H9 (cell line): ENCODE measurements at regions not wholly inside any gene's neighbourhood (a gene's known extent, or its start where the extent isn't known, plus 50 kb on each side); places are given as distances from the start of the nearest gene placed in this dataset.

ENCODE experiments used
- DNase-seq: peaks from one replicate; pipeline ENCODE4 v3.0.0-alpha.2; 2017
- H2AFZ ChIP-seq: one replicate; pipeline ENCODE4 v1.6.1; 2013; ENCODE audit warnings: mild to moderate bottlenecking, low read length, control low read depth, moderate library complexity
- H2AK5ac ChIP-seq: 2 replicates; pipeline ENCODE4 v1.6.1; 2013; ENCODE audit warnings: low read length, control low read depth, mixed read lengths; ENCODE audit not compliant: insufficient read length
- H2BK120ac ChIP-seq: one replicate; pipeline ENCODE4 v1.6.1; 2013; ENCODE audit warnings: low read depth, mild to moderate bottlenecking, low read length, control low read depth, inconsistent platforms; ENCODE audit not compliant: poor library complexity, severe bottlenecking
- H2BK12ac ChIP-seq: 2 replicates; pipeline ENCODE4 v1.6.1; 2013; ENCODE audit warnings: low read length, control low read depth, mixed read lengths, low read depth; ENCODE audit not compliant: insufficient read length
- H2BK15ac ChIP-seq: 2 replicates; pipeline ENCODE4 v1.6.1; 2013; ENCODE audit warnings: low read depth, low read length, control low read depth
- H2BK20ac ChIP-seq: one replicate; pipeline ENCODE4 v1.6.1; 2013; ENCODE audit warnings: low read depth, mild to moderate bottlenecking, low read length, control low read depth, inconsistent platforms; ENCODE audit not compliant: poor library complexity, severe bottlenecking
- H2BK5ac ChIP-seq: 2 replicates; pipeline ENCODE4 v1.6.1; 2013; ENCODE audit warnings: low read length, control low read depth, mixed read lengths; ENCODE audit not compliant: insufficient read length
- H3K14ac ChIP-seq: 2 replicates; pipeline ENCODE4 v1.6.1; 2013; ENCODE audit warnings: low read length, control low read depth; ENCODE audit not compliant: insufficient read depth
- H3K18ac ChIP-seq: 2 replicates; pipeline ENCODE4 v1.6.1; 2013; ENCODE audit warnings: low read depth, mild to moderate bottlenecking, mixed read lengths, low read length, control low read depth; ENCODE audit not compliant: insufficient read length
- H3K23ac ChIP-seq: 2 replicates; pipeline ENCODE4 v1.6.1; 2013; ENCODE audit warnings: low read length, control low read depth, mixed read lengths, low read depth; ENCODE audit not compliant: insufficient read length
- H3K23me2 ChIP-seq: 2 replicates; pipeline ENCODE4 v1.6.1; 2013; ENCODE audit warnings: low read depth, mild to moderate bottlenecking, mixed read lengths, low read length, control low read depth; ENCODE audit not compliant: insufficient read length, poor library complexity, severe bottlenecking
- H3K27ac ChIP-seq: 2 replicates; pipeline ENCODE4 v1.5.1; 2013; ENCODE audit warnings: low read length, control low read depth, mixed read lengths, low read depth; ENCODE audit not compliant: insufficient read length
- H3K27me3 ChIP-seq: 2 replicates; pipeline ENCODE4 v1.6.1; 2013; ENCODE audit warnings: low read length, control low read depth, inconsistent platforms; ENCODE audit not compliant: insufficient read depth
- H3K4ac ChIP-seq: 2 replicates; pipeline ENCODE4 v1.6.1; 2013; ENCODE audit warnings: low read depth, mild to moderate bottlenecking, control low read depth, inconsistent platforms, low read length, moderate library complexity
- H3K4me1 ChIP-seq: 2 replicates; pipeline ENCODE4 v1.6.1; 2013; ENCODE audit warnings: low read length, control low read depth, inconsistent platforms; ENCODE audit not compliant: insufficient read depth
- H3K4me2 ChIP-seq: 2 replicates; pipeline ENCODE4 v1.6.1; 2013; ENCODE audit warnings: low read length, control low read depth, mixed read lengths; ENCODE audit not compliant: insufficient read length, insufficient read depth
- H3K56ac ChIP-seq: 2 replicates; pipeline ENCODE4 v1.6.1; 2013; ENCODE audit warnings: low read depth, mild to moderate bottlenecking, mixed read lengths, low read length, control low read depth; ENCODE audit not compliant: insufficient read length
- H3K79me1 ChIP-seq: 2 replicates; pipeline ENCODE4 v1.6.1; 2013; ENCODE audit warnings: low read depth, mild to moderate bottlenecking, moderate library complexity, low read length, control low read depth, inconsistent platforms; ENCODE audit not compliant: insufficient read depth, poor library complexity, severe bottlenecking
- H3K79me2 ChIP-seq: 2 replicates; pipeline ENCODE4 v1.6.1; 2013; ENCODE audit warnings: low read length, control low read depth, inconsistent platforms; ENCODE audit not compliant: insufficient read depth
- H3K9ac ChIP-seq: 2 replicates; pipeline ENCODE4 v1.6.1; 2013; ENCODE audit warnings: low read length, control low read depth, mixed read lengths; ENCODE audit not compliant: insufficient read length; ENCODE audit errors: extremely low read depth
- H3K9me3 ChIP-seq: one replicate; pipeline ENCODE4 v1.6.1; 2013; ENCODE audit warnings: low read depth, low read length, inconsistent platforms; ENCODE audit not compliant: control insufficient read depth
- H3T11ph ChIP-seq: one replicate; pipeline ENCODE4 v1.6.1; 2013; ENCODE audit warnings: mild to moderate bottlenecking, low read length, control low read depth, inconsistent platforms
- H4K20me1 ChIP-seq: one replicate; pipeline ENCODE4 v1.6.1; 2013; ENCODE audit not compliant: control insufficient read depth, insufficient read length, insufficient read depth
- H4K5ac ChIP-seq: 2 replicates; pipeline ENCODE4 v1.6.1; 2013; ENCODE audit warnings: low read depth, mild to moderate bottlenecking, mixed read lengths, low read length, control low read depth; ENCODE audit not compliant: insufficient read length
- H4K8ac ChIP-seq: replicated peaks from 2 replicates; pipeline ENCODE4 v1.6.1; 2013; ENCODE audit warnings: low read length, control low read depth, mixed read lengths, low read depth; ENCODE audit not compliant: insufficient read length
- H4K91ac ChIP-seq: 2 replicates; pipeline ENCODE4 v1.6.1; 2013; ENCODE audit warnings: low read depth, mild to moderate bottlenecking, moderate library complexity, mixed read lengths, low read length, control low read depth; ENCODE audit not compliant: insufficient read length
- H3K27ac Mint-ChIP-seq, 3 experiments: 2 replicates in 2 of 3; 3 replicates in 1 of 3; pipeline ENCODE4 v1.8.0; 2020 to 2021; ENCODE audit warnings: mixed read lengths in 3 of 3, mild to moderate bottlenecking in 1 of 3, moderate library complexity in 1 of 3
- H3K27me3 Mint-ChIP-seq: 2 replicates; pipeline ENCODE4 v1.8.0; 2021; ENCODE audit warnings: low read depth, mild to moderate bottlenecking, moderate library complexity, mixed read lengths
- H3K36me3 Mint-ChIP-seq, 3 experiments: 2 replicates in 2 of 3; 3 replicates in 1 of 3; pipeline ENCODE4 v1.8.0; 2020 to 2021; ENCODE audit warnings: low read depth in 3 of 3, mixed read lengths in 3 of 3; ENCODE audit not compliant: insufficient read depth in 1 of 3
- H3K4me1 Mint-ChIP-seq, 2 experiments: 2 replicates each; pipeline ENCODE4 v1.8.0; 2020; ENCODE audit warnings: mixed read lengths in 2 of 2
- H3K4me3 Mint-ChIP-seq, 2 experiments: 2 replicates in 1 of 2; 3 replicates in 1 of 2; pipeline ENCODE4 v1.8.0; 2020 to 2021; ENCODE audit warnings: mild to moderate bottlenecking in 2 of 2, mixed read lengths in 2 of 2, moderate library complexity in 1 of 2
- H3K9me3 Mint-ChIP-seq, 2 experiments: 2 replicates in 1 of 2; 3 replicates in 1 of 2; pipeline ENCODE4 v1.8.0; 2020; ENCODE audit warnings: mild to moderate bottlenecking in 2 of 2, mixed read lengths in 2 of 2, moderate library complexity in 1 of 2
- WGBS: extraction: QIAGEN DNeasy Blood & Tissue Kit; methylation state at CpG from one replicate; pipeline ENCODE4 v1.1.7; 2013; ENCODE audit warnings: missing lambda C conversion rate, low lambda C conversion rate, mixed read lengths; ENCODE audit not compliant: insufficient read length; ENCODE audit errors: extremely low coverage; 5-methylcytosine and 5-hydroxymethylcytosine counted together
- TF ChIP-seq, protein P1 (sequence below): fragments of 200-600 bp; sonication (generic); conservative IDR thresholded peaks from 3 replicates; pipeline ENCODE4 v1.8.0; 2021; ENCODE audit warnings: antibody characterized with exemption, mild to moderate bottlenecking

- no peaks in the 10 kb centered on the region for H3K9me3 ChIP-seq
- no peak overlapping the region for H2BK20ac ChIP-seq
- H3K79me1 ChIP-seq = no peaks in the 10 kb centered on the region
- no peak overlapping the region for H2BK15ac ChIP-seq
- no peak overlapping the region for H3T11ph ChIP-seq
- no peaks in the 10 kb centered on the region for H4K20me1 ChIP-seq
- no peak overlapping the region for H3K27ac Mint-ChIP-seq
- no peaks in the 10 kb centered on the region for H3K27me3 ChIP-seq
- H2AFZ ChIP-seq = no peak overlapping the region
- no peak overlapping the region for H2BK12ac ChIP-seq
- H2BK120ac ChIP-seq = no peak overlapping the region
- H3K27me3 Mint-ChIP-seq = no peaks in the 10 kb centered on the region
- H3K4me3 Mint-ChIP-seq = no peak overlapping the region
- no peak overlapping the region for H2BK5ac ChIP-seq
- H3K36me3 Mint-ChIP-seq = no peaks in the 10 kb centered on the region
- no peak overlapping the region for H3K9ac ChIP-seq
- no peak overlapping the region for H3K27ac ChIP-seq
- no peak overlapping the region for H4K8ac ChIP-seq
- no CpG with 5 or more reads among the region's 2 CpGs for WGBS
- no peak overlapping the region for H3K56ac ChIP-seq
- no peaks in the 10 kb centered on the region for H3K23me2 ChIP-seq
- H3K9me3 Mint-ChIP-seq = no peaks in the 10 kb centered on the region
- no peak overlapping the region for H3K23ac ChIP-seq
- TF ChIP-seq, protein P1, sequence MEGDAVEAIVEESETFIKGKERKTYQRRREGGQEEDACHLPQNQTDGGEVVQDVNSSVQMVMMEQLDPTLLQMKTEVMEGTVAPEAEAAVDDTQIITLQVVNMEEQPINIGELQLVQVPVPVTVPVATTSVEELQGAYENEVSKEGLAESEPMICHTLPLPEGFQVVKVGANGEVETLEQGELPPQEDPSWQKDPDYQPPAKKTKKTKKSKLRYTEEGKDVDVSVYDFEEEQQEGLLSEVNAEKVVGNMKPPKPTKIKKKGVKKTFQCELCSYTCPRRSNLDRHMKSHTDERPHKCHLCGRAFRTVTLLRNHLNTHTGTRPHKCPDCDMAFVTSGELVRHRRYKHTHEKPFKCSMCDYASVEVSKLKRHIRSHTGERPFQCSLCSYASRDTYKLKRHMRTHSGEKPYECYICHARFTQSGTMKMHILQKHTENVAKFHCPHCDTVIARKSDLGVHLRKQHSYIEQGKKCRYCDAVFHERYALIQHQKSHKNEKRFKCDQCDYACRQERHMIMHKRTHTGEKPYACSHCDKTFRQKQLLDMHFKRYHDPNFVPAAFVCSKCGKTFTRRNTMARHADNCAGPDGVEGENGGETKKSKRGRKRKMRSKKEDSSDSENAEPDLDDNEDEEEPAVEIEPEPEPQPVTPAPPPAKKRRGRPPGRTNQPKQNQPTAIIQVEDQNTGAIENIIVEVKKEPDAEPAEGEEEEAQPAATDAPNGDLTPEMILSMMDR = no peak
- H3K79me2 ChIP-seq = no peaks in the 10 kb centered on the region
- no peak overlapping the region for H3K4me2 ChIP-seq
- DNase-seq = no peak
- no peak overlapping the region for H3K4ac ChIP-seq
- no peak overlapping the region for H3K18ac ChIP-seq
- H4K5ac ChIP-seq = no peak overlapping the region
- H4K91ac ChIP-seq = no peak overlapping the region
- H3K4me1 ChIP-seq = no peaks in the 10 kb centered on the region
- no peak overlapping the region for H3K14ac ChIP-seq
- H3K4me1 Mint-ChIP-seq = no peaks in the 10 kb centered on the region
- H2AK5ac ChIP-seq = no peak overlapping the region
These were observed 467.1 kb upstream of the SPHKAP start for GRCh38 chr2:228648541-228648940.
